Stimulated activated naive CD4-positive, alpha-beta T cell (primary cell): ENCODE measurements at regions not wholly inside any gene's neighbourhood (a gene's known extent, or its start where the extent isn't known, plus 50 kb on each side); places are given as distances from the start of the nearest gene placed in this dataset.
"Not testable (repeated sequence)": the region's sequence is repeated elsewhere in the genome, so short reads cannot be mapped to it uniquely, and the experiment has no call there.

ENCODE experiments used
- DNase-seq, 6 experiments: peaks; one replicate each; lab custom pipeline; 2025; lab: John Stamatoyannopoulos, UW

GRCh38 chrX:115968436-115969252 is 201.9 kb upstream of the AGTR2 start:
- no peak for DNase-seq

GRCh38 chrX:115970718-115971117 is 199.8 kb upstream of the AGTR2 start:
- no peak for DNase-seq

- DNase-seq, result no peak
These were observed 197.8 kb upstream of the AGTR2 start for GRCh38 chrX:115972717-115973116.

GRCh38 chrX:115978068-115978467 is 192.5 kb upstream of the AGTR2 start:
- no peak for DNase-seq

- DNase-seq, result not testable (repeated sequence)
These were observed 187.4 kb upstream of the AGTR2 start for GRCh38 chrX:115983148-115983547.

- DNase-seq, result not testable (repeated sequence)
These were observed 183.1 kb upstream of the AGTR2 start for GRCh38 chrX:115987464-115987863.

- no peak for DNase-seq
These were observed 181.7 kb upstream of the AGTR2 start for GRCh38 chrX:115988825-115989224.

GRCh38 chrX:115989686-115990085 is 180.9 kb upstream of the AGTR2 start:
- no peak for DNase-seq

GRCh38 chrX:116009346-116009745 is 161.2 kb upstream of the AGTR2 start:
- DNase-seq, result no peak

- DNase-seq, result no peak
These were observed 160.5 kb upstream of the AGTR2 start for GRCh38 chrX:116009861-116010710.

GRCh38 chrX:116010939-116011338 is 159.6 kb upstream of the AGTR2 start:
- DNase-seq, result no peak

GRCh38 chrX:116031331-116031730 is 139.2 kb upstream of the AGTR2 start:
- DNase-seq, result no peak
